Testis (tissue), 2 donors: ENCODE measurements at regions not wholly inside any gene's neighbourhood (a gene's known extent, or its start where the extent isn't known, plus 50 kb on each side); places are given as distances from the start of the nearest gene placed in this dataset.

ENCODE experiments used
- CTCF ChIP-seq, 3 experiments: fragments of 450-650 bp in 2 of 3; fragments of 200-600 bp in 1 of 3; sonication (generic) in 1 of 3; IDR thresholded peaks; one replicate each; pipeline ENCODE4 v1.5.1; 2016 to 2019; ENCODE audit warnings: antibody characterized with exemption in 3 of 3, mild to moderate bottlenecking in 2 of 3, moderate library complexity in 1 of 3
- POLR2A ChIP-seq: fragments of 450-650 bp; IDR thresholded peaks from one replicate; pipeline ENCODE4 v1.6.1; 2017; ENCODE audit warnings: antibody characterized with exemption, mild to moderate bottlenecking, moderate library complexity

DNA sequence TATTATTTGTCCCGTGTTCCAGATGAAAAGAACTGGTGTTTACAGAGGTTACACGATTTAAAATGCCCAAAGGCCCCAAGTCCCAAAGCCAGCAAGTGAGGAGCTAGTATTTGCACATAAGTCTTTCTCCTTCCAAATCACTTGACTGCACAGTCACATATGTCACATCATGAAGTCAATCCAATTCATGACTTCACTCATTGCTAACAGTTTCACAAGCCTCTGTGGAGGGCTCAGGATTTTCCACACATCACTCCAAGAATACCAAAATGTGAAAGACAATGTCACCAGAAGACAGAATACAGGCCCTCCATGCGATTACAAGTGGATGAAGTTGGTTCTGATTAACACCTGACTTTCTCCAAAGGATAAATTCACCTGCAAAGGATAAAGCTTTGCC is 283.1 kb upstream of the UBE2E2 start:
- TF ChIP-seq POLR2A (no peak), CTCF (IDR thresholded peaks at IDR 0.05) (no peak)
